GM19397 (cell line): ENCODE measurements at regions not wholly inside any gene's neighbourhood (a gene's known extent, or its start where the extent isn't known, plus 50 kb on each side); places are given as distances from the start of the nearest gene placed in this dataset.

Experiments
- ATAC-seq: cut with Tn5 transposase; IDR thresholded peaks from one replicate; pipeline ENCODE4 v1.9.1; 2021; ENCODE audit warnings: mild to moderate bottlenecking, moderate library complexity; ENCODE audit not compliant: unreplicated experiment

GRCh38 chr16:86087011-86087895 lies 188.3 kb downstream of the IRF8 start:
- no peak for ATAC-seq

GRCh38 chr16:86087896-86088230 lies 188.9 kb downstream of the IRF8 start:
- no peak for ATAC-seq

GRCh38 chr16:86088287-86088686 lies 189.3 kb downstream of the IRF8 start:
- ATAC-seq = no peak

DNA sequence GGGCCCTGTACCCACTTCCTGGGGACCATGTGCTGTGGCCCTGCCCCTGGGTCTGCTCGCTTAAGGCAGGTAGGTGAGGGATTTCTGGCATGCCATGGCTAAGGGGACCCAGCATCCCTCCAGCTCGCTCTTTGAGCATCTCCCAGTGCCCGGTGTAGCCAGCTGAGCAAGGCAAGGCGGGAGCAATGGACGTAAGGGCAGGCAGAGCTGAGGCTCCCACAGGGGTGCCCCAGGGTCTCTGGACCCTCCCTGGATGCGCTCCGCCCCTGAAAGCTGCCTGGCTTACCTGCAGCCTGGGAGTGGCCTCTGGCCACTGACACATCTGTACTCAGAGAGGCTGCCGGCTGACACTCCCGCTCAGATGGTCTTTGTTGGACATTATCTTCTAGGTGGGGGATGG lies 189.9 kb downstream of the IRF8 start:
- no peak for ATAC-seq

DNA sequence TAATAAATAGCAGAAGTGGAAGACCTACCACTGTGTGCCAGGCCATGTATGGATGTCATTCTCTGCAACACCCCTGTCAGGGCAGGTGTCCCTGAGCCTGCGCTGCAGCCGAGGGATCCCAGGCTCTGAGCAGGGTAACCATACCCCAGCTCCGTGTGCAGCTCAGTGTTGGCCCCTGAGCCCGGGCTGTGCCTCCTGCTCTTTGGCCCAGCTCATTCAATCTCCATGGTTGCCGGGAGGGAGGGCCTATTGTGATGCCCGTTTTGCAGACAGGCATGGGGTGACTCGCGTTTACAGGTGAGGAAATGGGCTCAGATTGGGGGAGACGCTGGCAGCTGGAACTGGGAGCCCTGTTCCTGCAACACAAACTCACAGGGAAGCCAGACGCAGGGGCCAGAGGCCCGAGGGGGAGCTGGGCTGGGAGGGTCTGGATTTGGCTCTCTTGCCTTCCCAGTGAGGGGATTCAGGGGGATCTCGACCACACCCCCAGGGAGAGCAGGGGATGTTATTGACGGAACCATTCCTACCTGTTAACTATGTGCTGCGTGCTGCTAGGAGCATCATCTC lies 190.5 kb downstream of the IRF8 start:
- no peak for ATAC-seq

DNA sequence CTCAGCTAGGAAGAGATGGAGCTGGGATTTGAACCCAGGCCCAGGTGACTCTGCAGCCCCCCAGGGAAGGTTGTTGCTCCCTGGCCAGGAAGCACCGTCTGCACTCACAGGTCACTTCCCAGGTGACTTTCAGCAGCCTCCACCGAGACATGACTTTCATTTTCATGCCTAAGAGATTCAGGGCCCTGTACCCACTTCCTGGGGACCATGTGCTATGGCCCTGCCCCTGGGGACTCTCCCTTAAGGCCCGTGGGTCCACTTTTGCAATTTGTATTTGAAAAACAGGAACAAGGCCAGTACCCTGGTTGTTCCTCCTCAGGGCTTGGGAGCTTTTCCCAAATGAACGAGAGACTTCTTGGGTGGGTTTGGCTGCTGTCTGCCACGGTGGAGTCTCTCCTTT lies 191.0 kb downstream of the IRF8 start:
- peak; percentile 63 for ATAC-seq

GRCh38 chr16:86090461-86091170 lies 191.7 kb downstream of the IRF8 start:
- no peak for ATAC-seq

GRCh38 chr16:86091976-86092375 lies 193.0 kb downstream of the IRF8 start:
- ATAC-seq = no peak

DNA sequence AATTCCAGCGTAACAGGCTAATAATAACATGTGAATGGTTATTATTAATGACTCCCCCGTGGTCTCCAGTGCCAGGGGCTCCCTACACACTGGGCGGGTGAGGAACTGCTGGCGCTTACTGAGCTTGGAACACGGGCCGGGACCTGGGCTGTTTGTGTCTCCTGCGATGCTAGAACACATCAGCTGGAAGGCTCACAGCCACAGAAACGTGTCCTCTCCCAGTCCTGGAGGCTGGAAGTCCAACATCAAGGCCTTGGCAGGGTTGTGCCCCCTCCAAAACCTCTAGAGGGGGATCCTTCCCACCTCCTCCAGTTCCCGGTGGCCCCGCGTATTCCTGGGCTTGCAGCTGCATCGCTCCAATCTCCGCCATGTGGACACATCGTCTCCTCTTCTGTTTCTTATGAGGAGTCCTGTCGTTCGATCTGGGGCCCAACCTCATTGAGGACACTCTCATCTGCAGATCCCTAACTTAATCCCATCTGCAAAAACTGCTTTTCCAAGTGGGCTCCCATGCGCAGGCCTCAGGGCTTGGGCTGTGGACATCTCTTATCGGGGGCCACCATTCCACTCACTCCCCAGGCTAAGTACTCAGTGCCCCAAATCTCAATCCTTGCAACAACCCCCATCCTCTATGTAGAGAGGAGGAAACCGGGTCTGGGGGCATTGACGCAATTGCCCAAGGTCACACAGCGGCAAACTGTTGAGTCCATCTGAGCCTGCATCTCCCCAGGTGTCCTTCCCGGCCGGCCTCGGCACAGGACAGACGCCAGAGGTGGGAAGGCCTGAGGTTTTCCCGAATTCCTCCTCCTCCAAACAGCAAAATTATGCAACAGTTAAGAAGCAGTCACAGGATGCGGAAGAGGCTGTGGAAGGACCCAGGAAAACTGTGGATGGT lies 193.9 kb downstream of the IRF8 start:
- no peak for ATAC-seq

GRCh38 chr16:86093801-86094750 lies 195.1 kb downstream of the IRF8 start:
- ATAC-seq = no peak

GRCh38 chr16:86095131-86095752 lies 196.3 kb downstream of the IRF8 start:
- ATAC-seq = no peak

GRCh38 chr16:86095906-86096485 lies 197.0 kb downstream of the IRF8 start:
- no peak for ATAC-seq

GRCh38 chr16:86096850-86097249 lies 197.9 kb downstream of the IRF8 start:
- ATAC-seq = no peak

DNA sequence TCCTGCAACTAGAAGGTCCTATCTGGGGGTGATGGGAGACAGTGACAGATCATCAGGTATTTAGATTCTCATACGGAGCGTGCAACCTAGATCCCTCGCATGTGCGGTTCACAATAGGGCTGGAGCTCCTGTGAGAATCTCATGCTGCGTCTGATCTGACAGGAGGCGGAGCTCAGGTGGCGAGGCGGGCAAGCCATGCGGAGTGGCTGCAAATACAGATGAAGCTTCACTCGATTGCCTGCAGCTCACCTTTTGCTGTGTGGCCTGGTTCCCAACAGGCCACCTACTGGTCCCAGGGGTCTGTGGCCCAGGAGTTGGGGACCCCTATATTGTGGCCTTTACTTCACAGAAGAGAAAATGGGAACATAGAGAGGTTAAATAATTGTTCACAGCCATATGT lies 200.4 kb downstream of the IRF8 start:
- ATAC-seq = no peak

- ATAC-seq = no peak
Measured at GRCh38 chr16:86100205-86101136, 201.5 kb downstream of the IRF8 start.

DNA sequence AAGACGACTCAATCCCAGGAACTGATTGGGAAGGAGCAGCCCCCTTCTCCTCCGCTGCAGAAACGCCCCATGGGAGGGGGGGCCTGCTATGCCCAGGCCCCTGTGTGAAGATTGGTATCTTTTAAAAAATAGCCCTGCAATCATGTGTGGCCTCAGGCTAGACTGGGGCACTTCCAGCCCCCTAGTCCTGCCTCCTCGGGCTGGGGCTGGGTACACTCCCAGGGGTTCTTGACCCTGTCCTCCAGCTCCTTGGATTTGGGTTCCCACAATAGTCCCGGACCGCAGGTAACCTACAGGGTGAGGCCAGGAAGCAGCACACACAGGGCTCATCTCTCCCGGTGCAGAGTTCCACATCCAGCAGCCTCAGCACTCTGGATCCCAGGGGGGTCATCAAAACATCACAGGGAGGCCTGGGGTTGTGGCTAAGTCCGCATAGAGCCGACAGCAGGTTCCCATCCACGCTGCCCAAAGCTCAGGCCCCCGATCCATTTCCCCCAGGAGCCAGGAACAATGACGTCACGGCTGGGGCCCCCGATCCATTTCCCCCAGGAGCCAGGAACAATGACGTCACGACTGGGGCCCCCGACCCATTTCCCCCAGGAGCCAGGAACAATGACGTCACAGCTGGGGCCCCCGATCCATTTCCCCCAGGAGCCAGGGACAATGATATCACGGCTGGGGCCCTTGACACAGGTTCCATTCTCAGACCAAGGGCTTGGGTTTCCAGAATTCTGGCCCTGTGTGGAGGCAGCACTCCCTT lies 202.4 kb downstream of the IRF8 start:
- no peak for ATAC-seq

GRCh38 chr16:86101897-86102157 lies 202.9 kb downstream of the IRF8 start:
- ATAC-seq = no peak

GRCh38 chr16:86103320-86103719 lies 204.4 kb downstream of the IRF8 start:
- no peak for ATAC-seq
